OCI-LY3 (cell line): ENCODE measurements at regions not wholly inside any gene's neighbourhood (a gene's known extent, or its start where the extent isn't known, plus 50 kb on each side); places are given as distances from the start of the nearest gene placed in this dataset.

Source experiments
- EZH2phosphoT487 ChIP-seq: fragments of 200-600 bp; shearing (Covaris generic); IDR thresholded peaks from 2 replicates; pipeline ENCODE4 v1.6.1; 2018; ENCODE audit warnings: antibody characterized with exemption, mixed run types, low read depth
- TF ChIP-seq, protein P1 (sequence below): fragments of 200-600, 300-600 bp; sonication (generic); IDR thresholded peaks from 2 replicates; pipeline ENCODE4 v1.5.1; 2014; ENCODE audit warnings: antibody characterized with exemption, low read length, low read depth

DNA sequence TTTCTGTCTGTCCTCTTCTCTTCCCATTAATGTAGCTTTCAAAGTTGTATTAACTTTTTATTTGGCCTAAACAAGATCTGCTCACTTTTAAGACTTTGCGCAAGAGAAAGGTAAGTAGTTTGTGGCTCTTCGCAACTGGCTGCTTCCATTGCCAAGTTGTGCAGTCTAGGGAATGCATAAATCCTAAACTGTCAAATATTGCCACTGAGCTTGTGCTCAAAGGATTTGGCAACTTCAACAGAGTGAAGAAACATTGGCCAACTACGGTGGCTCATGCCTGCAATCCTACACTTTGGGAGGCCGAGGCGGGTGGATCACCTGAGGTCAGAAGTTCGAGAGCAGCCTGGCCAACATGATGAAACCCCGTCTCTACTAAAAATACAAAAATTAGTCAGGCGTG is 826.4 kb downstream of the EPHA4 start:
- TF ChIP-seq, protein P1, sequence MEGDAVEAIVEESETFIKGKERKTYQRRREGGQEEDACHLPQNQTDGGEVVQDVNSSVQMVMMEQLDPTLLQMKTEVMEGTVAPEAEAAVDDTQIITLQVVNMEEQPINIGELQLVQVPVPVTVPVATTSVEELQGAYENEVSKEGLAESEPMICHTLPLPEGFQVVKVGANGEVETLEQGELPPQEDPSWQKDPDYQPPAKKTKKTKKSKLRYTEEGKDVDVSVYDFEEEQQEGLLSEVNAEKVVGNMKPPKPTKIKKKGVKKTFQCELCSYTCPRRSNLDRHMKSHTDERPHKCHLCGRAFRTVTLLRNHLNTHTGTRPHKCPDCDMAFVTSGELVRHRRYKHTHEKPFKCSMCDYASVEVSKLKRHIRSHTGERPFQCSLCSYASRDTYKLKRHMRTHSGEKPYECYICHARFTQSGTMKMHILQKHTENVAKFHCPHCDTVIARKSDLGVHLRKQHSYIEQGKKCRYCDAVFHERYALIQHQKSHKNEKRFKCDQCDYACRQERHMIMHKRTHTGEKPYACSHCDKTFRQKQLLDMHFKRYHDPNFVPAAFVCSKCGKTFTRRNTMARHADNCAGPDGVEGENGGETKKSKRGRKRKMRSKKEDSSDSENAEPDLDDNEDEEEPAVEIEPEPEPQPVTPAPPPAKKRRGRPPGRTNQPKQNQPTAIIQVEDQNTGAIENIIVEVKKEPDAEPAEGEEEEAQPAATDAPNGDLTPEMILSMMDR: no peak
- no peak for TF ChIP-seq EZH2phosphoT487
